ENCODE measurements at regions not wholly inside any gene's neighbourhood (a gene's known extent, or its start where the extent isn't known, plus 50 kb on each side); places are given as distances from the start of the nearest gene placed in this dataset.

DNA sequence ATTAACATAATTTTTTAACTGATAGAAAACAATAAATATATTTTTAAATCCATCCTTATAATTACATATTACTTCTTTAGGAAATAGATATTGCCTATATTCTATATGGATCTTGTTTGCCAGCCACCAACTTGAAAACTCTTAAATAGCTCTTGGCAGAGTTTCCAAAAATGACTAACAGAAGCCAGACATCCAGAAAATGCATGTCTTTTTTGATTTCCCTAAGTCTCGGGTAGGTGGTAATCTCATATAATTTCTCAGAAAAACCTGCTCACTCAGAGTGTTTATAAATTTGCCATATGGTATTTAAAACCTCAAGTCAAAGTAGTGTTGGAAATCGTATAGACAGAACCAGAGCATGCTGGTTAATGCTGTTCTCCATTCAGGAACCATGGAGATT, 360.4 kb upstream of the FOXG1 start:
- no peak for DNase-seq

DNA sequence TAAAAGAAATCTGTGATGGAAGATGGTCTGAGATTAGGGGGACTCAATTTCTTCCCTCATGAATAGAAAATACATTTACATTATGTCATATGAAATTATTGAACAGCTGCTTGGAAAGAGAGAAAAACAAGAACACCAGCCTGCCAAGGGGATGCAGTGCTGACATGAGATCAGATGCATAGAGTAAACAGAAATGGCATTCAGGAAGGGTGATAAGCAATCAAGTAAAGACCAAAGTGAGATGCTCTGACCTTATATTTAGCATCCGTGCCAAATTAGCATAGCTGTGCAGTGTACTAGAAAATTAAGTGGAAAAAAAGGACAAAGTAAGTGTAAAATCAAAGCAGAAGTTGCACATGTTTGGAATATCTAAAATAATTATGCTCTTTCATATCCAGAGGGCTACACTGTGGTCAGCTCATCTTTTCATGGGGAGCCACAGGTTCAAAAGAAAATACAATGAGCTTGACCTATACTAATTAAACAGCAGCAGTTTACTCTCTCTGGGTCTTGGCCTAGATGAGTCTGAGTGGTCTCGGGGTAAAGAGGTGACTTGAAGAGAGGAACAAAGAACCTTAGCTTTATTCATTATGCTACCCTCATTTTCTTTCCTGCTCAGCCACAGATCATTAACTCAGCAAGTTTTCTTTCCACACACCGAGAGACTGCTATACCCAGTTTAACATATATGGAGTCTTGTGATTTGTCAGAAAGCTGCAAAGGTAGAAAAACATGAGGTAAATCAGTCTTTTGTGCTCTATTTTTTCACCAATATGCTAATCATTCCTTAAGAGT, 359.4 kb upstream of the FOXG1 start:
- DNase-seq: no peak

DNA sequence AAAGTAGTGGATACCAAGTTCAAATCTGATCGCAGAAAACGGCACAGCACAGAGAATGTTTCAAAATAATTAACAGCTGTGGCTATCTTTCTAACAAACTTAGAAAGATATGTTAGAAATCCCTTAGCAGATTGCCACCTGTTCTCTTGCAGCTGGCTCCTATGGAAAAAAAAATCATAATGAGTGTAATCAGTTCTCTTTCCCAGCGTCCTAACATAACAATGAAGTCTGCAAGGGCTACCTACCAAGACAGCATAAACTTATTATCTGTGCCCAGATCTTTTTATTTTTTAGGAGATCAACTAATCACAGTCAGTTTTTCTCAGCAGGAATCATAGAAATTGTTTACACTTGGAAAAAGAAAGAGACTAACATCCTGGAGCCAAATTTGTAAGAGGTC, 358.6 kb upstream of the FOXG1 start:
- no peak for DNase-seq

DNA sequence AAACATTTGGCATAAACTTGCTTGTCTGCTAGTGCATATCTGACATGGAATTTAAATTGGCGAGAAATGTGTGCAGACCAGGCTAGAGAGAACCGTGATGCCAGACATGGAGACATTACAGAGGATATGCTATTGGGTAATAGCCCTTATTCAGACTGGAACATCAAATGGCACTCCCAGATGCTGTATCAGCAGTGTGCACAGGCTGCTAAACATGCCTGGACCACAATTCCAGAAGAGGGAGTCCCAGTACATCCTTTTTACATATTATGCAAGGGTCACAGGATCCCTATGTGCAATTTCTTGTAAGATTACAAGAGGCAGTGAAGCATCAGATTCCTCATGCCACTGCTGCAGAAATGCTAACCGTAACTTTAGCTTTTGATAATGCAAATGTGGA, 354.5 kb upstream of the FOXG1 start:
- no peak for DNase-seq

DNA sequence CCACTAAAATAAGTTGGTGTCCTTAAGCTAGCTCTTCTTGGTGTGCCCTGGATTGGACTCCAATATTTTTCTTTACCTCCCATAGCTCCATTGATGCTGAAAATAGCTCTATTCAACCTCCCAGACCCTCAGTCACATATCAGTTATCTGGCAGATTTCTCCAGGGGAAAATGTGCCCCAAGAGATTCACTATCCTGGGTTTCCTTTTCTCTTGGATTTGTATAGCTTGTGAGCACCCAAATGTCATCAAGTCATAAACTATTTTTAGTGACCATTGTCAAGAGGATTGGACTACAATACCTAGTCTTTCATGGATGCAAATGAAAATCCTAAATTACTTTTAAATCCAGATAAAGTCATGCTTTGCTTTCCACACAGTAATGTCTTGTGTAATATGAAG, 339.6 kb upstream of the FOXG1 start:
- no peak for DNase-seq

DNA sequence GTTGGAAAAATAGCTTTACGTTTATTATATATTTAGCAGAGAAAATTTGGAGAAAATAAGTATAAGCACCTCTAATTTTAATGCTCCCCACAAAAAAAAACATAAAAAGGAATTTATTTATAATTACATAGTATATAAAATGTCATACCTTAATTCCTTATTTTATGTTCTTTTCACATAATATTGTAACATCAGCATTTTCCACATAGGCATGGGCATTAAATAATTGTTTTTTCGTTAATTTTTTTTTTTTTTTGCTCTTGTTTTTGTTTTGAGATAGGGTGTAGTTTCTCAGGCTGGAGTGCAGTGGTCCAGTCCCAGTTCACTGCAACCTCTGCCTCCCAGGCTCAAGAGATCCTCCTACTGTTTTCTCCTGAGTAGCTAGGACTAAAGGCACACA, 329.8 kb upstream of the FOXG1 start:
- DNase-seq: no peak

DNA sequence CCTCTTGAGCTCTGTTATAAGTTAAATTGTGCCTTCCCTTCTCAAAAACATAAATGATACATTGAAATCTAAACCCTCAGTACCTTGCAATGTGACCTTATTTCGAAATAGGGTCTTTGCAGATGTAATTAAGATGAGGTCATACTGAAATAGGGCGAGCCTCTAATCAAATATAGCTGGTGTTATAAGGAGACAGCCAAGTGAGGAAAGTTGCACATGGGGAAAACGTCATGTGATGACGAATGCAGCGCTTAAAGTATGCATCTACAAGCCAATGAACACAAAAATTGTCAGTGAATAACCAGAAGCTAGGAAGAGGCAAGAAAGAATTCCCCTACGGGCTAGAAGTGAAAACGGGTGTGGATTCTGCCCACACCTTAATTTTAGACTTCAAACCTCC, 305.2 kb upstream of the FOXG1 start:
- no peak for DNase-seq

DNA sequence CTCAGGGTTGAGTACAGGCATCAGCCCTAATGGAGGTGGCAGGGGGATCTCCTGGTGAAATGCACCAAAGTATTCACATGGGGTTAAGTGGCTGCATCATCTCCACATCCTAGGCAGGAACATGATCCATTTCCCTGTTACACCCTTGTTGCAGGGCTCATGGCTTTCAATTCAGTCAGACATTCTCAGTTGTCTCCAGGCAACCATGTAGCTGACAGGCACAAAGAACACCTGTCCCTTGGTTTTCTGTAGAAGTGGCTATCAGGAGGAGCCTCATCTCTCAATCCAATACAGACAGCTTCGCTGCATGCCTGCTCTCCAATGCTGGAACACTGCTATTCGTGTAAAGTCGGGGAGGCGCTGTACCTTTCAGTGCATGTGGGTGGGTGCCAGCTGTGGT, 299.0 kb upstream of the FOXG1 start:
- DNase-seq: no peak

DNA sequence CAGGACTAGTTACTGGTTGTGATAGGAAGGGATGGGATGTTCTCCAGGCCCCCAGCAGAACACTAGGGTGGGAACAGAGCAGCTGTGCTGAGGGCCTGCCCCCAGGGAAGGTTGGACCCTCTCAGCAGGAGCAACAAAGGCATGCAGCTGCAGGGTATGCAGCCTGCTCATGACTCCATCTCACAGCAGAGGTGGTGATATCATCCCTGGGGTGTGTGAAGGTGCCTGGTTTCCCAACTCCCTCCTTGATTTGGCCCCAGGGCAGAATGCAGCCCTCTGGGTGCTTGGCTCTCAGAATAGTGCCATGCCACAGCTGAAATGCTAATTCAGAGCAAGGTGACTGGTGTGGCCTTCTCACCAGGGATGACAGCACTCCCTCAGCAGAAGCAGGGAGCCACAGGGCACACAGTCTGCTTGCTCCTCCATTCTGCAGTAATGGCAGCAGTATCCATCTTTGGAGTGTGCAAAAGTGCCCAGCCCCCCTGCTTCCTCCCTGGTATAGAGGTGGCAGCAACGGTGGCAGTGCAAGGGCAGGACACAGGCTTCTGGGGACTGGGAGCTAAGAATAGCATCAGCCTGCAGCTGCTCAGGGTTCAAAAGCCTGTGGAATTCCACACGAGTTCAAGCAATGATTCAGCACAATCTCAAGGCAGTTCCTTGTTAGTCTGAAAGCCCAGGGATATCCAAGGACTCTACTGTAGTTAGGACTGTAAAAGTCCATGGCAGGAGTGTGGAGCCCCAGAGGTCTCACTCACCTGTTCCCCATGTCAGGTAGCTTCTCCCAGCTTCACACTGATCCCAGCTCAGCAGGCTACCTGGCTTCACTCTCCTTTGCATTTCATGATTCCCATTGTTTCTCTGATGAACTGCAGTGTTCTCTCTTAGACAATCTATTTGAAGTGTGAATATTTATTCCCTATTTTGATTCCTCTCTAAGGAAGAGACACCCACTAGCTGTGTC, 298.1 kb upstream of the FOXG1 start:
- no peak for DNase-seq

DNA sequence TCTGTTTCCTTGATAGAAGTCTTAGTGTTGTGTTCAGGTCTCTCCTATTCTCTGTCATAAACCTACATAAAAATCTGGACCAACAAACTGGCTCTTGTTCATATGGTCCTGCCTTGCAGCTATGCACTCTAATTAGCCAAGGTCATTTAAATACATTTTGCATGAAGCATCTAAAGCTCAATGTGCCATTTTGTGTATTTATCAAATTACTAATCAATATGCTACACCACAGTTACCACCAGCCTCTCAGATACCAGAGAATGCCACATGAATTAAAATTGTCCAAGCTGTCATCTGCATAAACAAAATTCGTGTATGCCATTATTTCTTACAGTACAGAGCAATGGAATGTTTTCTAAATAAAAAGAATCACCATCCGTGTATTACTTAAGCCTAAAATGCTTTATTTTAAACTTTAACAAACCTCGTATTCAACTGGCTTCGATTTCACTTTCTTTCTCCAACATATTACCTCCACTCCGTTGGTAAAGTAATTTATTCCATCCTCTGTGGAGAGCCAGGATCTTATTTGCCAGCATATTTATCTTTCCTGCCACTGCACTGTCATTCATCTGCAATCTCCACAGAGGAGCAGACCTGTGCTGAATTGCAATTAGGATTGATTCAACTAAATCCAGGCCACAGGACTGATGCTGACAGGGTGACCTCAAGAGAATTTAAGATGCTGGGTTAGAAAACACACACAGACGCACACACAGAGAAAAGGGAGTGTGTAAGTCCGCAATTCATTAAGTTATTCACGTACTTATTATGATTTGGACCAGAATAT, 284.1 kb upstream of the FOXG1 start:
- no peak for DNase-seq

DNA sequence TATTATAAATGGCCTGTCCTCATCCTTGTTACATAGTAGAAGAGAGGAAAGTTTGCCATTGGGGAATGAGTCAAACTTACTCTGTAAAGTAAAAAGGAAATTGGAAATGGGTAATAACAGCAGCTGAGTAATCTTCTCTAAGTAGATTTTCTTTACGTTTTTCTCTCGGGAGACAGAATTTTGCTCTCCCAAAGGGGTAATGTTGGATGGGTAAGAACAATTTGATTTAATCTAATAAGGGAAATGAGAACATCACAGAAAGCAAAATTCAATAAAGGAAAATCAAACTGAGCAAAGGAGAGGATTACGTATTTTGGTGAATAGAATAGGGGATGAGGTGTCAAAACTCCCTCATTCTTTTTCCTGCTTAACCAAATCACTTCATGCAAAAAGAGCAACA, 283.1 kb upstream of the FOXG1 start:
- no peak for DNase-seq

DNA sequence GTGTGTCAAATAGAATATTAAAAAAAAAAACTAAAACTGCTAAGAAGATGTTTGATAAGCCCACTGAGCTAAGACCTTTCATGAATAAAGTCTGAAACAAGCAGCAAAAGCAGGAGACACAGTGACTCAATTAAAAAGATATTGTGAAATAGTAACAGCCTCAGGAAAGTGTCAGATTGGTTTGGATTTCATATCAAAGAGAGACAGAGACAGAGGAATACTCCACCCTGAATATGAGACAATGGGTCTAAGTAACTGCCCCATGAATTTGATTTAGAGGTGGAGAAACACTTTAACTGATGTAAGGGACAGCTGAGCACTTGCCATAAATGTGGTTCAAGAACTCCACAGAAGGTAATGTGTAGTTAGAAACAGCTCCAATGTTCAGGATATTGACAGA, 277.9 kb upstream of the FOXG1 start:
- DNase-seq: no peak

DNA sequence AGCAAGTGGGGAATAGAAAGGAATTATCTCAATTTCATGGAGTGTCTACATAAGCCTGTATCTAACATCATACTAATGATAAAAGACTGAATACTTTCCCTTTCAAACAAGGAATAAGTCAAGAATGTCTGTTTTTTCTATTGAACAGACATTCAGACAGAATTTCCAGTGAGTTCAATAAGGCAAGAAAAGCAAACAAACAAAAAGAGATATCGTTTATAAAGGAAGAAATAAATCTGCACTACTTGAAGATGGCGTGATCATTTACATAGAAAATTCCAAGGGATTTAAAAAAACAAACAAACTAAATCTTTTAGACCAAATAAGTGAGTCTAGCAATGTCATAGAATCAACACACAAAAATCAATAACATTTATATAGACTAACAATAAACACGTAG, 273.1 kb upstream of the FOXG1 start:
- DNase-seq: no peak

DNA sequence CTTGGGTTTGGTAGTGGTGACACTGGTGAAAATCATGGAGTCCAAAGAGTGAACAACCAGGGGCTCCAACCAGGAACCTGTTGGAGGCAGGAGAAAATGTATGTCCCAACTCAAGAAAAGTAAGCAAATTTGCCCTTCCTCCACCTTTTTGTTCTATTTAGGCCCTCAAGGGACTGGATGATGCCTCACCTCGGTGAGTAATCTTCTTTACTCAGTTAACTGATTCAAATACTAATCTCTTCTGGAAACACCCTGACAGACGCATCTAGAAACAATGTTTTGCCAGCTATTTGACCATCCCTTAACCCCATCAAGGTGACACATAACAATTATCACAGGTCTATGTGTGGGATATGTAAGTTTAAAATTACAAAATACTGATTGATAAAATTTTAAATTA, 272.4 kb upstream of the FOXG1 start:
- DNase-seq: no peak

DNA sequence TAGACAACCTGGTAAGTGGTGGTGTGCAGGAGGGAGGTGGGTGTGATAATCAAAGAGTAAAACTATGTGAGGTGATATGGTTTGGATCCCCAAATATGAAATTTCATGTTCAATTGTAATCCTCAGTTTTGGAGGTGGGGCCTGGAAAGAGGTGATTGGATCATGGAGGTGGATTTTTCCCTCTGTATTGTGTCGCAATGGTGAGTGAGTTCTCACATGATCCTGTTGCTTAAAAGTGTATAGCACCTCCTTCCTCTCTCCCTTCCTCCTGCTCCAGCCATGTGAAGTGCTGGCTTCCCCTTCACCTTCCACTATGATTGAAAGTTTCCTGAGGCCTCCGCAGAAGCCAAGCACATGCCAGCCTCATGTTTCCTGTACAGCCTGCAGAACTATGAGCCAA, 270.2 kb upstream of the FOXG1 start:
- no peak for DNase-seq

DNA sequence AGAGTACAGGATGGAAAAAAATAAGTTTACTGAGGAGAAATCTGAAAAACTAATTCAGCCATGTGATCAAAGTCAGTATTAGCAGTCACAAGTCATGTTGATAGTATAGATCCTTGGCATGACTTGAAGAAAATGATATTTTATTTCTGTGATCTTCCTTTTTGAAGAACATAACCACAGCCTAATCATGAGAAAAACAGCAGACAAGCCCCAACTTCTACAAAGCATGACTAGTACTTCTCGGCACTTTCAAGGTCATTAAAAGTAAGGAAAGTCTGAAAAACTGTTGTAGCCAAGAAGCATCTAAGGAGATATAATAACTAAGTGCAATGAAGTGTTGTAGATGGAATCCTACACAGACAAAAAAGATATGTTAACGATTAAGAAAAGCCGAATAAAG, 264.1 kb upstream of the FOXG1 start:
- no peak for DNase-seq

DNA sequence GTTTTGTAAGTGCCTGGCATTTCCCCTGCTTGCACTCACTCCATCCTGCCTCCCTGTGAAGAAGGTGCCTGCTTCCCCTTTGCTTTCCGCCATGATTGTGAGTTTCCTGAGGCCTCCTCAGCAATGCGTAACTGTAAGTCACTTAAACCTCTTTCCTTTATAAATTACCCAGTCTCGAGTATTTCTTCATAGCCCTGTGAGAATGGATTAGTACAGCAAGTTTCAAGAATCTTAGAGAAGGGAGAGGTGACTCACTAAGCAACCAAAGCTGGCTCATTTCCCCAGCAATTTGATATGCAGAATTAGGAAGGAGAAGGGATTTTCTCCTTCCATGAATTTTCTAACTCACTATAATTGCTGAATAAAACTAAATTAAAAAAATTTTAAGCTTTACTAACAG, 251.0 kb upstream of the FOXG1 start:
- no peak for DNase-seq

DNA sequence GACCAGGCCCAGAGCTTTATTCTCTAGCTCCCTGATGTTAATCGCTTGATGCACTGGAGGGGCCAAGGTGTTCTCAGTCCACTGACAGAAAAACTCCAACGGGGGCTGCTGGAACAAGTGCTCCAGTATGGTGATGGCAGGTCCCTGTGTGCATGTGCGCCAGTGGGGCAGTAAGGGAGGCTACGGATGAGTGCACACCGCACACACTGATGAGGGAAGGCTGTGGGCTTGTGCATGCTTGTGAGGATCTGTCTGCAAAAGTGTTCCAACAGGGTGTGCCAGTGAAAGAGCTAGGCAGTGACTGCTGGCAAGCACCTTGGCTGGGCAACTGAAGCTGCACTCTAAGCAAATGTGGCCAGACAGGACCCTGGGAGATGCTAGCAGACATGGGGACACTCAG, 229.7 kb upstream of the FOXG1 start:
- DNase-seq: no peak

DNA sequence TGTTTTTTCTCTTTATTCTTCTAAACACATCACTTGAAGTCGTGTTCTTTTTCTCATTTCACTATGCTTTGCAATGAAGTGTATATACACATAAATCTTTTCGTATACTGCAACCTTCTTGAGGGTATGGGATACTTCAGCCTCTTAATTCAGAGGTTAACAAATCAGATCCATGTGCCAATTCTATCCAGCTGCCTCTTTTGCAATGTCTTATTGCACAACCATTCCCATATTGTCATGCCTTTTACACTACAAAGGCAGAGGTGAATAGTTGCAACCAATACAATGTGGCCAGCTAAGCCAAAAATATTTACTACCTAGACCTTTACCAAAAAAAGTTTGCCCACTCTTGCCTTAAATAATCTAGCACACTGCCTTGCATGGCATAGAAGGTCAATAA, 224.5 kb upstream of the FOXG1 start:
- DNase-seq: no peak

DNA sequence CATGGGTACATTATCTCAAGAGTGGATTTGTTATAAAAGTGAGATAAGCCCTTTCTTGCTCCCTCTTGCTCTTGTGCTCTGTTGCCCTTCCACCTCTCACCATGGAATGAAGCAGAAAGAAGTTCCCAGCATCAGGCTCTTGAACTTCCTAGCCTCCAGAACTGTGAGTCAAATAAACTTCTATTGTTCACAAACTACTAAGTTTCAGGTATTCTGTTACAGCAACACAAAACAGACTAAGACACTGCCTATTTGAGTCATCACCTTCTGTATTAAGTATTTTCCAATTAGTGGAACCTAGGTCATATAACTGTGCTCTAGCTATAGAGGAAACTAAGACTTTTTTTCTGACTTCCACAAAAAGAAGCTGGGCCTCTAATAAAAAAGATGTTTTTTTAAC, 201.2 kb upstream of the FOXG1 start:
- DNase-seq: no peak

DNA sequence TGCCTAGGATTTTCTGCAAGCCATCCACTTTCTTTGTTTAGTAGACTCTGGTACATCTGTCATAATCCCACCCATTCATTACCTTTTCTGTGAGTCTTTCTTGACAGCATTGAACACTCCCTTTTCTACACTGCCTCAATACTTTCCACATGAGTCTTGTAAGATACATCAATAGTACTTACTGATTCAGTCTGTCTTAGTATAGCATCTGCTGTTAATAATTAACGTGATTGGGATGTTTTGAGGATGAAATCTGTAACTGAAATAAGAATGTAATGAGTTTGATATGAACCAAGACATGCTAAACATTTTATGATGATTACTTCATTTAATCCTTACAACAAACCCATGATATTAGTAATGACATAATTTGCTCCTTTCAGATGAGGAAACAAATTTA, 196.2 kb upstream of the FOXG1 start:
- no peak for DNase-seq

DNA sequence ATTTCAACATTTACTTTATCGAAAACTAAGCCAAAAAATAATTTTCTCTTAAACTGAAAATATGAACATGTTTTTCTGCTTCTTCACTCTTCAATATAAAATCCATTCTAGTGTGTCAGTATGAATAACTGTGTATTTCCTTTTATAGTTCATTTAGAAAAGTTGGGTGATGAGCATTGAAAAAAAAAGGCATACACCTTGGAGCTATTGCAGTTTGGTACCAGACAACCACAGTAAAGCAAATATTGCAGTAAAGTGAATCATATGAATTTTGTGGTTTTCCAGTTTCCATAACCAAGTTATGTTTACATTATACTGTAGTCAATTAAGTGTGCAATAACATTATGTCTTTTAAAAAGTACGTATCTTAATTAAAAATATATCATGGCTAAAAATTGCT, 195.0 kb upstream of the FOXG1 start:
- no peak for DNase-seq

DNA sequence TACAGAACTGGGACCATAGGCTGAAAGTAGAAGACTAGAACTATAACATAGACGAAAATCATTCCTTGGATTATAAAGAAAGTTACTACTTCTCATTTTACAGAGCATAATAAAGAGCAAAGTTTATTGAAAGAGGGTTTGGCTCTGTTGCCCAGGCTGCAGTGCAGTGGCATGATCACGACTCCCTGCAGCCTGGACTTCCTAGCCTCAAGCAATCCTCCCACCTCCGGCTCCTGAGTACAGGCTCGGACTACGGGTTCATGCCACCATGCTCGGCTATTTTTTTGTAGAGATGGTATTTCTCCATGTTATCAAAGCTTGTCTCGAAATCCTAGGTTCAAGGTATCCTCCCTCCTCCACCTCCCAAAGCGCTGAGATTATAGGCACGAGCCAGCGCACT, 190.1 kb upstream of the FOXG1 start:
- no peak for DNase-seq

DNA sequence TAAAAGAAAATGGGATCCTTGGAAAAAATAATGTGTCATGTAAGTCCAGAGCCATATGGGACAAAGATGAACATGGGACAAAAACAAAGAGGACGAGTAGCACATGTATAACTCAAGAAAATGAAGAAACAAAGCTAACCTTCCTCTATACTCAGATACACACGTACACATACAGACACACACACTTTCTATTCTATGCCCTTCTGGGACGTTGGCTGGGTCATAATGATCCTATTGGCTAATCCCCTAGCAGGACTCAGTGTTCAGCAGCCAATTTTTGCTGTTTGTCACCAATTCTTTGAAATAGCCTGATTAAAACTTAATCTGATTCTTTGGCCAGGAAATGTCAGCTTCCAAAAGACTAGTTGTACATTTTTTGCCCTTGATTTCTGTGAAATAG, 189.4 kb upstream of the FOXG1 start:
- DNase-seq: no peak
